IMR-90 (cell line): ENCODE measurements at regions not wholly inside any gene's neighbourhood (a gene's known extent, or its start where the extent isn't known, plus 50 kb on each side); places are given as distances from the start of the nearest gene placed in this dataset.

Experiments used
- BHLHE40 ChIP-seq: fragments of 150-350 bp; IDR thresholded peaks from 2 replicates; pipeline ENCODE4 v1.6.1; 2016; ENCODE audit warnings: mild to moderate bottlenecking, low read depth, low read length
- CHD1 ChIP-seq: IDR thresholded peaks from 2 replicates; pipeline ENCODE4 v1.6.1; 2012; ENCODE audit warnings: low read depth, low read length, improper control_type of control experiment
- MAZ ChIP-seq: IDR thresholded peaks from 2 replicates; pipeline ENCODE4 v1.6.1; 2012; ENCODE audit warnings: low read depth, mild to moderate bottlenecking, low read length, improper control_type of control experiment, moderate library complexity, borderline replicate concordance
- POLR2A ChIP-seq: IDR thresholded peaks from 2 replicates; pipeline ENCODE4 v1.6.1; 2012; ENCODE audit warnings: mild to moderate bottlenecking, low read depth, low read length
- RCOR1 ChIP-seq: IDR thresholded peaks from 2 replicates; pipeline ENCODE4 v1.6.1; 2012; ENCODE audit warnings: mild to moderate bottlenecking, low read length, improper control_type of control experiment; ENCODE audit not compliant: insufficient replicate concordance
- SMC3 ChIP-seq: fragments of 150-350 bp; IDR thresholded peaks from 2 replicates; pipeline ENCODE4 v1.6.1; 2016; ENCODE audit warnings: low read depth, mild to moderate bottlenecking, antibody characterized with exemption, low read length, moderate library complexity
- TF ChIP-seq, protein P1 (sequence below): conservative IDR thresholded peaks from 2 replicates; pipeline ENCODE4 v1.5.1; 2012; ENCODE audit warnings: mild to moderate bottlenecking, low read depth, low read length, improper control_type of control experiment
- TF ChIP-seq, protein P2 (sequence below): fragments of 150-350 bp; IDR thresholded peaks from 2 replicates; pipeline ENCODE4 v1.6.1; 2016; ENCODE audit warnings: low read depth, mild to moderate bottlenecking, low read length, moderate library complexity, borderline replicate concordance

DNA sequence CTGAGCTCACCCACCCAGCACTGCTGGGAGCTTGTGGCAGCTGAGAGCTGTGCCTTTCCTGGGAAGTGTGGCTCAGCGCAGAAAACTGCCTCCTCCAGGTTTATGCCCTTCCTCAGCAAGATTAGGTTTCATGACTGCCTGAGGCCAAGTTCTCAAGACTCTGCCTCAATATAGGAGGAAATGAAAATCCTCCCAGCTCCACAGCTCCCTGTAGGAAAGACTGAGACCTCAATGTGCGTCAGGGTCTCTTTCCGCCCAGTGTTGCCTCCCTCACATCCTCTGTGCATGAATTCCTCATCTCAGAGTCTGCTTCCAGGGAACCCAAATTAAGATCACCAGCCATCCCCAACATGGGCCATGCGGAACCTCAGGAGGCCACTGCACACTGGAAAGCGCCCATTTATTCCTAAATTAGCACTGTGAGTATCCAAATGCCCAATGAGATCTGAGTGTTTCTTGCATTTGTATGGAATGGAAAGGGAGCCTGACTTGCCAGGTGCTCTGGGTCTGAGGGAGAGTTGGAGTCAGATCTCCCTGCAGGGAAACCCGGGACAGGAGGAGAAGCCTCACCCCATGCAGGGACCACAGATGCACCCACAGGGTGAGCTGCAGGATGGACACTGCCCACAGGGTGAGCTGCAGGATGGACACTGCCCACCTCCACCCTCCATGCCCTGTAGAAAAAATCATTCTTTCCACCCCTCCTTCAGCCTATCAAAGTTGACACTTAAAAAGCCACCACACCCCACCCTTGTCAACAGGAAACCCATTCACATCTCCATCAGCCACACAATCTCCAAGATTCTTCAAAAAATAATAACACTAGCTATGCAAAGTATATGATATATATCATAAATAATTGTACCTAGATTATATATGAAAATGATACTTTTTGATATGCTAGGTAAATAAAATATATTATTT lies 97.4 kb upstream of the IGLL5 start:
- no peak for TF ChIP-seq POLR2A
- TF ChIP-seq, protein P1, sequence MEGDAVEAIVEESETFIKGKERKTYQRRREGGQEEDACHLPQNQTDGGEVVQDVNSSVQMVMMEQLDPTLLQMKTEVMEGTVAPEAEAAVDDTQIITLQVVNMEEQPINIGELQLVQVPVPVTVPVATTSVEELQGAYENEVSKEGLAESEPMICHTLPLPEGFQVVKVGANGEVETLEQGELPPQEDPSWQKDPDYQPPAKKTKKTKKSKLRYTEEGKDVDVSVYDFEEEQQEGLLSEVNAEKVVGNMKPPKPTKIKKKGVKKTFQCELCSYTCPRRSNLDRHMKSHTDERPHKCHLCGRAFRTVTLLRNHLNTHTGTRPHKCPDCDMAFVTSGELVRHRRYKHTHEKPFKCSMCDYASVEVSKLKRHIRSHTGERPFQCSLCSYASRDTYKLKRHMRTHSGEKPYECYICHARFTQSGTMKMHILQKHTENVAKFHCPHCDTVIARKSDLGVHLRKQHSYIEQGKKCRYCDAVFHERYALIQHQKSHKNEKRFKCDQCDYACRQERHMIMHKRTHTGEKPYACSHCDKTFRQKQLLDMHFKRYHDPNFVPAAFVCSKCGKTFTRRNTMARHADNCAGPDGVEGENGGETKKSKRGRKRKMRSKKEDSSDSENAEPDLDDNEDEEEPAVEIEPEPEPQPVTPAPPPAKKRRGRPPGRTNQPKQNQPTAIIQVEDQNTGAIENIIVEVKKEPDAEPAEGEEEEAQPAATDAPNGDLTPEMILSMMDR, result no peak
- TF ChIP-seq BHLHE40, result no peak
- TF ChIP-seq CHD1, result no peak
- TF ChIP-seq SMC3, result no peak
- no peak for TF ChIP-seq RCOR1
- TF ChIP-seq MAZ, result no peak
- TF ChIP-seq, protein P2, sequence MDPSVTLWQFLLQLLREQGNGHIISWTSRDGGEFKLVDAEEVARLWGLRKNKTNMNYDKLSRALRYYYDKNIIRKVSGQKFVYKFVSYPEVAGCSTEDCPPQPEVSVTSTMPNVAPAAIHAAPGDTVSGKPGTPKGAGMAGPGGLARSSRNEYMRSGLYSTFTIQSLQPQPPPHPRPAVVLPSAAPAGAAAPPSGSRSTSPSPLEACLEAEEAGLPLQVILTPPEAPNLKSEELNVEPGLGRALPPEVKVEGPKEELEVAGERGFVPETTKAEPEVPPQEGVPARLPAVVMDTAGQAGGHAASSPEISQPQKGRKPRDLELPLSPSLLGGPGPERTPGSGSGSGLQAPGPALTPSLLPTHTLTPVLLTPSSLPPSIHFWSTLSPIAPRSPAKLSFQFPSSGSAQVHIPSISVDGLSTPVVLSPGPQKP, result no peak
